ENCODE measurements at regions not wholly inside any gene's neighbourhood (a gene's known extent, or its start where the extent isn't known, plus 50 kb on each side); places are given as distances from the start of the nearest gene placed in this dataset.

DNA sequence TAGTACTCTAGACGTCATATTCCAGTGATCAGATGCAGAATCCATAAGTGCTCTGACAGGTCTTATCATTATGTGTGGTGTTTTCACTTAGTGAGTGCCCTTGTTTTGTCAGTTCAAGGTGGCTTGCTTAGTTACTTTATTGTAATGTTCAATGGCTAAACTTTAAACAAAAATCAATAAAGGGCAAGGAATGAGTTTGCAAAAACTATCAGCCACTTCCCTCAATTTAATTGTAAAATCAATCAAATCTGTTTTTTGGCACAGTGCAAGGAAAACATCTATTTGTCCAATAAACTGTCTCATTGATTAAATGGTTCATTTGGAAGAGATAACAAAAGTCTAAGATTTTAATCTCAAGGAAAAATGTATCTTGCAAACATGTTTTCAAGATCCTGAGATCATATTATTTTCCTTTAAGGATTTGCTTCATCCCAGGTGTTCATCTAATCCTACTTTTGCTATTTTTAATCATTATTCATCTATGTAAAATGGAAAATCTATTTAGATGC is 59.6 kb upstream of the EEA1 start:
- no peak for TF ChIP-seq EZH2 (IDR thresholded peaks at IDR 0.05; ENCODE audit: low read depth, unreplicated experiment)
- TF ChIP-seq, protein P1, sequence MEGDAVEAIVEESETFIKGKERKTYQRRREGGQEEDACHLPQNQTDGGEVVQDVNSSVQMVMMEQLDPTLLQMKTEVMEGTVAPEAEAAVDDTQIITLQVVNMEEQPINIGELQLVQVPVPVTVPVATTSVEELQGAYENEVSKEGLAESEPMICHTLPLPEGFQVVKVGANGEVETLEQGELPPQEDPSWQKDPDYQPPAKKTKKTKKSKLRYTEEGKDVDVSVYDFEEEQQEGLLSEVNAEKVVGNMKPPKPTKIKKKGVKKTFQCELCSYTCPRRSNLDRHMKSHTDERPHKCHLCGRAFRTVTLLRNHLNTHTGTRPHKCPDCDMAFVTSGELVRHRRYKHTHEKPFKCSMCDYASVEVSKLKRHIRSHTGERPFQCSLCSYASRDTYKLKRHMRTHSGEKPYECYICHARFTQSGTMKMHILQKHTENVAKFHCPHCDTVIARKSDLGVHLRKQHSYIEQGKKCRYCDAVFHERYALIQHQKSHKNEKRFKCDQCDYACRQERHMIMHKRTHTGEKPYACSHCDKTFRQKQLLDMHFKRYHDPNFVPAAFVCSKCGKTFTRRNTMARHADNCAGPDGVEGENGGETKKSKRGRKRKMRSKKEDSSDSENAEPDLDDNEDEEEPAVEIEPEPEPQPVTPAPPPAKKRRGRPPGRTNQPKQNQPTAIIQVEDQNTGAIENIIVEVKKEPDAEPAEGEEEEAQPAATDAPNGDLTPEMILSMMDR (conservative IDR thresholded peaks at IDR 0.05; ENCODE audit: low read depth in 2 of 2) = no peak
